H9 (cell line): ENCODE measurements at regions not wholly inside any gene's neighbourhood (a gene's known extent, or its start where the extent isn't known, plus 50 kb on each side); places are given as distances from the start of the nearest gene placed in this dataset.

Source experiments
- DNase-seq: peaks from one replicate; pipeline ENCODE4 v3.0.0-alpha.2; 2017
- H2AFZ ChIP-seq: one replicate; pipeline ENCODE4 v1.6.1; 2013; ENCODE audit warnings: mild to moderate bottlenecking, low read length, control low read depth, moderate library complexity
- H2AK5ac ChIP-seq: 2 replicates; pipeline ENCODE4 v1.6.1; 2013; ENCODE audit warnings: low read length, control low read depth, mixed read lengths; ENCODE audit not compliant: insufficient read length
- H2BK120ac ChIP-seq: one replicate; pipeline ENCODE4 v1.6.1; 2013; ENCODE audit warnings: low read depth, mild to moderate bottlenecking, low read length, control low read depth, inconsistent platforms; ENCODE audit not compliant: poor library complexity, severe bottlenecking
- H2BK12ac ChIP-seq: 2 replicates; pipeline ENCODE4 v1.6.1; 2013; ENCODE audit warnings: low read length, control low read depth, mixed read lengths, low read depth; ENCODE audit not compliant: insufficient read length
- H2BK15ac ChIP-seq: 2 replicates; pipeline ENCODE4 v1.6.1; 2013; ENCODE audit warnings: low read depth, low read length, control low read depth
- H2BK20ac ChIP-seq: one replicate; pipeline ENCODE4 v1.6.1; 2013; ENCODE audit warnings: low read depth, mild to moderate bottlenecking, low read length, control low read depth, inconsistent platforms; ENCODE audit not compliant: poor library complexity, severe bottlenecking
- H2BK5ac ChIP-seq: 2 replicates; pipeline ENCODE4 v1.6.1; 2013; ENCODE audit warnings: low read length, control low read depth, mixed read lengths; ENCODE audit not compliant: insufficient read length
- H3K14ac ChIP-seq: 2 replicates; pipeline ENCODE4 v1.6.1; 2013; ENCODE audit warnings: low read length, control low read depth; ENCODE audit not compliant: insufficient read depth
- H3K18ac ChIP-seq: 2 replicates; pipeline ENCODE4 v1.6.1; 2013; ENCODE audit warnings: low read depth, mild to moderate bottlenecking, mixed read lengths, low read length, control low read depth; ENCODE audit not compliant: insufficient read length
- H3K23ac ChIP-seq: 2 replicates; pipeline ENCODE4 v1.6.1; 2013; ENCODE audit warnings: low read length, control low read depth, mixed read lengths, low read depth; ENCODE audit not compliant: insufficient read length
- H3K23me2 ChIP-seq: 2 replicates; pipeline ENCODE4 v1.6.1; 2013; ENCODE audit warnings: low read depth, mild to moderate bottlenecking, mixed read lengths, low read length, control low read depth; ENCODE audit not compliant: insufficient read length, poor library complexity, severe bottlenecking
- H3K27ac ChIP-seq: 2 replicates; pipeline ENCODE4 v1.5.1; 2013; ENCODE audit warnings: low read length, control low read depth, mixed read lengths, low read depth; ENCODE audit not compliant: insufficient read length
- H3K27me3 ChIP-seq: 2 replicates; pipeline ENCODE4 v1.6.1; 2013; ENCODE audit warnings: low read length, control low read depth, inconsistent platforms; ENCODE audit not compliant: insufficient read depth
- H3K4ac ChIP-seq: 2 replicates; pipeline ENCODE4 v1.6.1; 2013; ENCODE audit warnings: low read depth, mild to moderate bottlenecking, control low read depth, inconsistent platforms, low read length, moderate library complexity
- H3K4me1 ChIP-seq: 2 replicates; pipeline ENCODE4 v1.6.1; 2013; ENCODE audit warnings: low read length, control low read depth, inconsistent platforms; ENCODE audit not compliant: insufficient read depth
- H3K4me2 ChIP-seq: 2 replicates; pipeline ENCODE4 v1.6.1; 2013; ENCODE audit warnings: low read length, control low read depth, mixed read lengths; ENCODE audit not compliant: insufficient read length, insufficient read depth
- H3K56ac ChIP-seq: 2 replicates; pipeline ENCODE4 v1.6.1; 2013; ENCODE audit warnings: low read depth, mild to moderate bottlenecking, mixed read lengths, low read length, control low read depth; ENCODE audit not compliant: insufficient read length
- H3K79me1 ChIP-seq: 2 replicates; pipeline ENCODE4 v1.6.1; 2013; ENCODE audit warnings: low read depth, mild to moderate bottlenecking, moderate library complexity, low read length, control low read depth, inconsistent platforms; ENCODE audit not compliant: insufficient read depth, poor library complexity, severe bottlenecking
- H3K79me2 ChIP-seq: 2 replicates; pipeline ENCODE4 v1.6.1; 2013; ENCODE audit warnings: low read length, control low read depth, inconsistent platforms; ENCODE audit not compliant: insufficient read depth
- H3K9ac ChIP-seq: 2 replicates; pipeline ENCODE4 v1.6.1; 2013; ENCODE audit warnings: low read length, control low read depth, mixed read lengths; ENCODE audit not compliant: insufficient read length; ENCODE audit errors: extremely low read depth
- H3K9me3 ChIP-seq: one replicate; pipeline ENCODE4 v1.6.1; 2013; ENCODE audit warnings: low read depth, low read length, inconsistent platforms; ENCODE audit not compliant: control insufficient read depth
- H3T11ph ChIP-seq: one replicate; pipeline ENCODE4 v1.6.1; 2013; ENCODE audit warnings: mild to moderate bottlenecking, low read length, control low read depth, inconsistent platforms
- H4K20me1 ChIP-seq: one replicate; pipeline ENCODE4 v1.6.1; 2013; ENCODE audit not compliant: control insufficient read depth, insufficient read length, insufficient read depth
- H4K5ac ChIP-seq: 2 replicates; pipeline ENCODE4 v1.6.1; 2013; ENCODE audit warnings: low read depth, mild to moderate bottlenecking, mixed read lengths, low read length, control low read depth; ENCODE audit not compliant: insufficient read length
- H4K8ac ChIP-seq: replicated peaks from 2 replicates; pipeline ENCODE4 v1.6.1; 2013; ENCODE audit warnings: low read length, control low read depth, mixed read lengths, low read depth; ENCODE audit not compliant: insufficient read length
- H4K91ac ChIP-seq: 2 replicates; pipeline ENCODE4 v1.6.1; 2013; ENCODE audit warnings: low read depth, mild to moderate bottlenecking, moderate library complexity, mixed read lengths, low read length, control low read depth; ENCODE audit not compliant: insufficient read length
- H3K27ac Mint-ChIP-seq, 3 experiments: 2 replicates in 2 of 3; 3 replicates in 1 of 3; pipeline ENCODE4 v1.8.0; 2020 to 2021; ENCODE audit warnings: mixed read lengths in 3 of 3, mild to moderate bottlenecking in 1 of 3, moderate library complexity in 1 of 3
- H3K27me3 Mint-ChIP-seq: 2 replicates; pipeline ENCODE4 v1.8.0; 2021; ENCODE audit warnings: low read depth, mild to moderate bottlenecking, moderate library complexity, mixed read lengths
- H3K36me3 Mint-ChIP-seq, 3 experiments: 2 replicates in 2 of 3; 3 replicates in 1 of 3; pipeline ENCODE4 v1.8.0; 2020 to 2021; ENCODE audit warnings: low read depth in 3 of 3, mixed read lengths in 3 of 3; ENCODE audit not compliant: insufficient read depth in 1 of 3
- H3K4me1 Mint-ChIP-seq, 2 experiments: 2 replicates each; pipeline ENCODE4 v1.8.0; 2020; ENCODE audit warnings: mixed read lengths in 2 of 2
- H3K4me3 Mint-ChIP-seq, 2 experiments: 2 replicates in 1 of 2; 3 replicates in 1 of 2; pipeline ENCODE4 v1.8.0; 2020 to 2021; ENCODE audit warnings: mild to moderate bottlenecking in 2 of 2, mixed read lengths in 2 of 2, moderate library complexity in 1 of 2
- H3K9me3 Mint-ChIP-seq, 2 experiments: 2 replicates in 1 of 2; 3 replicates in 1 of 2; pipeline ENCODE4 v1.8.0; 2020; ENCODE audit warnings: mild to moderate bottlenecking in 2 of 2, mixed read lengths in 2 of 2, moderate library complexity in 1 of 2
- CTCF ChIP-seq: fragments of 200-600 bp; sonication (generic); conservative IDR thresholded peaks from 3 replicates; pipeline ENCODE4 v1.8.0; 2021; ENCODE audit warnings: antibody characterized with exemption, mild to moderate bottlenecking
- WGBS: extraction: QIAGEN DNeasy Blood & Tissue Kit; methylation state at CpG from one replicate; pipeline ENCODE4 v1.1.7; 2013; ENCODE audit warnings: missing lambda C conversion rate, low lambda C conversion rate, mixed read lengths; ENCODE audit not compliant: insufficient read length; ENCODE audit errors: extremely low coverage; 5-methylcytosine and 5-hydroxymethylcytosine counted together

- Histone ChIP-seq H4K8ac (no peak overlapping the region), H3K18ac (no peak overlapping the region), H3K27ac (no peak overlapping the region), H2BK15ac (no peak overlapping the region), H3K4ac (no peak overlapping the region), H2BK5ac (no peak overlapping the region), H3K9ac (no peak overlapping the region), H3K14ac (no peak overlapping the region), H2BK12ac (no peak overlapping the region), H3K79me1 (no peaks in the 10 kb centered on the region), H3K9me3 (no peaks in the 10 kb centered on the region), H2BK20ac (no peak overlapping the region), H4K5ac (no peak overlapping the region), H2BK120ac (no peak overlapping the region), H4K91ac (no peak overlapping the region), H3K79me2 (no peaks in the 10 kb centered on the region), H3K23ac (no peak overlapping the region), H3K23me2 (no peaks in the 10 kb centered on the region), H4K20me1 (no peaks in the 10 kb centered on the region), H3T11ph (no peak overlapping the region), H2AFZ (no peak overlapping the region), H3K27me3 (no peaks in the 10 kb centered on the region), H3K4me2 (no peak overlapping the region), H2AK5ac (no peak overlapping the region), H3K56ac (no peak overlapping the region), H3K4me1 (peaks cover 5% of the 10 kb centered on the region; the same call in 1 of the 2 replicates)
- Mint-ChIP-seq H3K27ac (no peak overlapping the region), H3K36me3 (peaks cover 4 to 7% (median 6%) of the 10 kb centered on the region in 3 experiments; a peak in 5 of 7 replicates), H3K4me3 (no peak overlapping the region), H3K9me3 (peaks cover 10 to 17% of the 10 kb centered on the region in 2 experiments), H3K4me1 (peaks cover 12 to 13% of the 10 kb centered on the region in 2 experiments), H3K27me3 (peaks cover 2% of the 10 kb centered on the region; the same call in 1 of the 2 replicates)
- DNase-seq: no peak
- no peak for TF ChIP-seq CTCF
- no CpG with 5 or more reads among the region's 1 CpG for WGBS
Observed at GRCh38 chr6:166046982-166047381, 120.7 kb downstream of the TBXT start.
